Sigmoid colon (tissue), 4 donors: ENCODE measurements at regions not wholly inside any gene's neighbourhood (a gene's known extent, or its start where the extent isn't known, plus 50 kb on each side); places are given as distances from the start of the nearest gene placed in this dataset.

Source experiments
- CTCF ChIP-seq, 4 experiments: fragments of 450-650 bp in 3 of 4; fragments of 200-600 bp in 1 of 4; IDR thresholded peaks; one replicate each; pipeline ENCODE4 v1.5.1; 2016 to 2019; ENCODE audit warnings: antibody characterized with exemption in 4 of 4, mild to moderate bottlenecking in 3 of 4, moderate library complexity in 2 of 4
- EP300 ChIP-seq, 4 donors: sonication (generic); formaldehyde crosslinking; IDR thresholded peaks; one replicate each; pipeline ENCODE4 v1.6.1; 2017; ENCODE audit warnings: antibody characterized with exemption in 4 of 4
- POLR2A ChIP-seq, 2 donors: fragments of 450-650 bp; IDR thresholded peaks; one replicate each; pipeline ENCODE4 v1.6.1; 2016; ENCODE audit warnings: antibody characterized with exemption in 2 of 2, mild to moderate bottlenecking in 2 of 2, moderate library complexity in 2 of 2
- POLR2AphosphoS5 ChIP-seq, 4 donors: sonication (generic); formaldehyde crosslinking; IDR thresholded peaks; one replicate each; pipeline ENCODE4 v1.6.1; 2017; ENCODE audit warnings: antibody characterized with exemption in 4 of 4

- no peak for TF ChIP-seq CTCF (IDR thresholded peaks at IDR 0.05)
- TF ChIP-seq POLR2A (IDR thresholded peaks at IDR 0.05) = no peak
- TF ChIP-seq POLR2AphosphoS5 (IDR thresholded peaks at IDR 0.05) = no peak
- TF ChIP-seq EP300 (IDR thresholded peaks at IDR 0.05) = no peak
These were observed 136.3 kb upstream of the TMPO start for GRCh38 chr12:98379106-98379505.
